T-helper 1 cell treated with Interleukin-12 subunit alpha and Interleukin-12 subunit beta and Interleukin-4 antibody, amounts not matched to agents 30 μg/mL and 1 μg/mL, for 36 hours (primary cell): ENCODE measurements at regions not wholly inside any gene's neighbourhood (a gene's known extent, or its start where the extent isn't known, plus 50 kb on each side); places are given as distances from the start of the nearest gene placed in this dataset.

Experiments
- H3K27ac Mint-ChIP-seq: one replicate; pipeline ENCODE4 v1.8.0; 2021; ENCODE audit warnings: mild to moderate bottlenecking, mixed read lengths
- H3K27me3 Mint-ChIP-seq: one replicate; pipeline ENCODE4 v1.8.0; 2021; ENCODE audit warnings: low read depth, mixed read lengths
- H3K36me3 Mint-ChIP-seq: one replicate; pipeline ENCODE4 v1.8.0; 2021; ENCODE audit warnings: low read depth, mixed read lengths
- H3K4me1 Mint-ChIP-seq: one replicate; pipeline ENCODE4 v1.8.0; 2021; ENCODE audit warnings: low read depth, mixed read lengths
- H3K4me3 Mint-ChIP-seq: one replicate; pipeline ENCODE4 v1.8.0; 2021; ENCODE audit warnings: mild to moderate bottlenecking, moderate library complexity, mixed read lengths
- H3K9me3 Mint-ChIP-seq: one replicate; pipeline ENCODE4 v1.8.0; 2021; ENCODE audit warnings: mixed read lengths

GRCh38 chr4:17094159-17094875, 195.9 kb upstream of the LDB2 start:
- Mint-ChIP-seq H3K36me3 (no peaks in the 10 kb centered on the region), H3K27ac (no peak overlapping the region), H3K9me3 (no peaks in the 10 kb centered on the region), H3K27me3 (no peaks in the 10 kb centered on the region), H3K4me3 (no peak overlapping the region), H3K4me1 (no peaks in the 10 kb centered on the region)

- Mint-ChIP-seq H3K4me3 (no peak overlapping the region), H3K36me3 (no peaks in the 10 kb centered on the region), H3K9me3 (no peaks in the 10 kb centered on the region), H3K4me1 (no peaks in the 10 kb centered on the region), H3K27ac (no peak overlapping the region), H3K27me3 (no peaks in the 10 kb centered on the region)
Measured at GRCh38 chr4:17093481-17093880, 195.0 kb upstream of the LDB2 start.

GRCh38 chr4:17092736-17093437, 194.4 kb upstream of the LDB2 start:
- Mint-ChIP-seq H3K4me3 (no peak overlapping the region), H3K4me1 (no peaks in the 10 kb centered on the region), H3K36me3 (no peaks in the 10 kb centered on the region), H3K9me3 (no peaks in the 10 kb centered on the region), H3K27me3 (no peaks in the 10 kb centered on the region), H3K27ac (no peak overlapping the region)

GRCh38 chr4:17091104-17091503, 192.7 kb upstream of the LDB2 start:
- Mint-ChIP-seq H3K4me1 (no peaks in the 10 kb centered on the region), H3K27me3 (no peaks in the 10 kb centered on the region), H3K27ac (no peak overlapping the region), H3K36me3 (no peaks in the 10 kb centered on the region), H3K4me3 (no peak overlapping the region), H3K9me3 (no peaks in the 10 kb centered on the region)

- H3K27me3 Mint-ChIP-seq, result no peaks in the 10 kb centered on the region
- no peaks in the 10 kb centered on the region for H3K9me3 Mint-ChIP-seq
- H3K27ac Mint-ChIP-seq, result no peak overlapping the region
- no peaks in the 10 kb centered on the region for H3K4me1 Mint-ChIP-seq
- no peaks in the 10 kb centered on the region for H3K36me3 Mint-ChIP-seq
- no peak overlapping the region for H3K4me3 Mint-ChIP-seq
Measured at GRCh38 chr4:17090063-17090462, 191.6 kb upstream of the LDB2 start.

- Mint-ChIP-seq H3K27me3 (no peaks in the 10 kb centered on the region), H3K36me3 (no peaks in the 10 kb centered on the region), H3K27ac (no peak overlapping the region)
Measured at GRCh38 chr4:17085416-17085815, 187.0 kb upstream of the LDB2 start.

GRCh38 chr4:17082186-17082585, 183.7 kb upstream of the LDB2 start:
- Mint-ChIP-seq H3K27me3 (no peaks in the 10 kb centered on the region), H3K9me3 (no peaks in the 10 kb centered on the region), H3K27ac (no peak overlapping the region), H3K4me3 (no peak overlapping the region), H3K4me1 (no peaks in the 10 kb centered on the region), H3K36me3 (no peaks in the 10 kb centered on the region)

More at GRCh38 chr4:17085416-17085815, 187.0 kb upstream of the LDB2 start:
- H3K4me3 Mint-ChIP-seq, result no peak overlapping the region
- no peaks in the 10 kb centered on the region for H3K4me1 Mint-ChIP-seq
- H3K9me3 Mint-ChIP-seq, result no peaks in the 10 kb centered on the region

- no peaks in the 10 kb centered on the region for H3K36me3 Mint-ChIP-seq
- no peak overlapping the region for H3K4me3 Mint-ChIP-seq
- H3K27me3 Mint-ChIP-seq, result no peaks in the 10 kb centered on the region
- H3K4me1 Mint-ChIP-seq, result no peaks in the 10 kb centered on the region
- H3K27ac Mint-ChIP-seq, result no peak overlapping the region
- H3K9me3 Mint-ChIP-seq, result no peaks in the 10 kb centered on the region
Measured at GRCh38 chr4:17081179-17081578, 182.7 kb upstream of the LDB2 start.

GRCh38 chr4:17077105-17077504, 178.7 kb upstream of the LDB2 start:
- no peaks in the 10 kb centered on the region for H3K27me3 Mint-ChIP-seq
- no peaks in the 10 kb centered on the region for H3K4me1 Mint-ChIP-seq
- H3K27ac Mint-ChIP-seq, result no peak overlapping the region
- no peaks in the 10 kb centered on the region for H3K36me3 Mint-ChIP-seq
- no peak overlapping the region for H3K4me3 Mint-ChIP-seq
- H3K9me3 Mint-ChIP-seq, result no peaks in the 10 kb centered on the region

GRCh38 chr4:17072483-17072882, 174.0 kb upstream of the LDB2 start:
- Mint-ChIP-seq H3K27ac (no peak overlapping the region), H3K4me3 (no peak overlapping the region), H3K36me3 (no peaks in the 10 kb centered on the region), H3K27me3 (no peaks in the 10 kb centered on the region), H3K4me1 (no peaks in the 10 kb centered on the region), H3K9me3 (no peaks in the 10 kb centered on the region)

- Mint-ChIP-seq H3K4me1 (no peaks in the 10 kb centered on the region), H3K27ac (no peak overlapping the region), H3K36me3 (no peaks in the 10 kb centered on the region), H3K4me3 (no peak overlapping the region), H3K9me3 (no peaks in the 10 kb centered on the region), H3K27me3 (no peaks in the 10 kb centered on the region)
Measured at GRCh38 chr4:17068891-17069290, 170.4 kb upstream of the LDB2 start.

GRCh38 chr4:17068392-17068791, 169.9 kb upstream of the LDB2 start:
- H3K9me3 Mint-ChIP-seq, result no peaks in the 10 kb centered on the region

GRCh38 chr4:17066972-17067371, 168.5 kb upstream of the LDB2 start:
- H3K27ac Mint-ChIP-seq, result no peak overlapping the region
- peaks cover 4% of the 10 kb centered on the region for H3K9me3 Mint-ChIP-seq
- H3K4me1 Mint-ChIP-seq, result no peaks in the 10 kb centered on the region
- H3K4me3 Mint-ChIP-seq, result no peak overlapping the region
- no peaks in the 10 kb centered on the region for H3K27me3 Mint-ChIP-seq
- H3K36me3 Mint-ChIP-seq, result no peaks in the 10 kb centered on the region

More at GRCh38 chr4:17068392-17068791, 169.9 kb upstream of the LDB2 start:
- Mint-ChIP-seq H3K27ac (no peak overlapping the region), H3K4me1 (no peaks in the 10 kb centered on the region), H3K27me3 (no peaks in the 10 kb centered on the region), H3K4me3 (no peak overlapping the region), H3K36me3 (no peaks in the 10 kb centered on the region)

GRCh38 chr4:17066236-17066635, 167.8 kb upstream of the LDB2 start:
- Mint-ChIP-seq H3K36me3 (no peaks in the 10 kb centered on the region), H3K4me1 (no peaks in the 10 kb centered on the region), H3K27ac (no peak overlapping the region), H3K9me3 (peaks cover 4% of the 10 kb centered on the region), H3K4me3 (no peak overlapping the region), H3K27me3 (no peaks in the 10 kb centered on the region)

GRCh38 chr4:17065821-17066220, 167.4 kb upstream of the LDB2 start:
- Mint-ChIP-seq H3K9me3 (peaks cover 4% of the 10 kb centered on the region), H3K27me3 (no peaks in the 10 kb centered on the region), H3K4me1 (no peaks in the 10 kb centered on the region), H3K4me3 (no peak overlapping the region), H3K27ac (no peak overlapping the region), H3K36me3 (no peaks in the 10 kb centered on the region)
